ENCODE measurements at regions not wholly inside any gene's neighbourhood (a gene's known extent, or its start where the extent isn't known, plus 50 kb on each side); places are given as distances from the start of the nearest gene placed in this dataset.

DNA sequence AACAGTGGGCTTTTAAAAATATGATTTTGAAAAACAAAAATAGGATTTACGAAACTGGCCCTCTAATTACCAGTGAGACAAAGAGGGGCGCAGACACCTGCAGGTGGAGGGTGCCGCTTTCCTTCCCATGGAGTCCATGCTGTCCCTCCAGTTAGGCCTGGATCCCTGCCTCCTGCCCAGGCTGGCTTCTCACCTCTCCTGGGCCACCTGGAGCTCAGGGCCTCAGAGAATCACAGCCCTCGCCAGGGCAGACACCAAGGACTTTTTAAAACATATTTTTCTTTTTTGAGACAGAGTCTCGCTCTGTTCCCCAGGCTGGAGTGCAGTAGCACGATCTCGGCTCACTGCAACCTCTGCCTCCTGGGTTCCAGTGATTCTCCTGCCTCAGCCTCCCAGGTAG lies 1437.2 kb downstream of the TBC1D22A start:
- DNase-seq: no peak

DNA sequence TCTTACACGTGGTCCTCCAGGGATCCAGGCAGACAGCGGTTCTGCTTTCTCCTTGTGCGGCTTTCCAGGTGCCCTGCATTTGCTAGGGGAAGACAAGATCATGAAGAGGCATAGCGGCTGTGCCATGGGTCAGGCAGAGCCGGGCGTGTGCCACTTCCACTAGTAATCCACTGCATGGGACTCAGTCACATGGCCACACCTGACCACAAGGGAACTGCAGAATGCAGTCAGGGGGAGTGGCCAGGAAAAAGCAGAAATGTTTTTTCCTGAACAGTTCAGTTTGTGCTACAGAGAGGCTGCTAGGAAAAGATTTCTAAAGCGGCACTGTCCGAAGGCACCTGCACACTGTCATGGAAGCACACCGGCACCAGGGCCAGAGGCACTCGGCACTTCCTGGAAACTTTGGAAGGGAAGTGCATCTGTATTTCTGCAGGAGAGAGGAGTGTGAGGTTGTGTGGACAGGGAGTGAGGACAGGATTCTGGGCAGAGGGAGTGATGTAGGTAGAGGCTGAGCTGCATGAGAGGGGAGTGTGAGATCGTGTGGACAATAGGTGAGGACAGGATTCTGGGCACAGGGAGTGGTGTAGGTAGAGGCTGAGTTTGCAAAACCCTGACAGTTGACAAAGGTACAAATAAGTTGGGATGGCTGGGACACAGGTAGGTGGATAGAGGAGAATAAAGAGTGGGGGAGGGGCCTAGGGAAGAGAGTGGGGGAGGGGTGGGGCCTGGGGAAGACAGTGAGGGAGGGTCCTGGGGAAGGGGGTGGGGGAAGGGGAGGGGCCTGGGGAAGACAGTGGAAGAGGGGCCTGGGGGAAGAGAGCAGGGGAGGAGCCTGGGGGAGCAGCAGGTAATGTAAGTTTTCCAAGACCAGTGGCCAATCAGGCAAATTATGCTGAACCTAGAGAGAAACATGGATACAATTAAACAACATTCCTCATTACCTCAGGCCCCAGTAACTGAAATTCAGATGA lies 1436.3 kb downstream of the TBC1D22A start:
- no peak for DNase-seq

- DNase-seq: no peak
Observed at GRCh38 chr22:48197189-48197690, 1434.8 kb downstream of the TBC1D22A start.

DNA sequence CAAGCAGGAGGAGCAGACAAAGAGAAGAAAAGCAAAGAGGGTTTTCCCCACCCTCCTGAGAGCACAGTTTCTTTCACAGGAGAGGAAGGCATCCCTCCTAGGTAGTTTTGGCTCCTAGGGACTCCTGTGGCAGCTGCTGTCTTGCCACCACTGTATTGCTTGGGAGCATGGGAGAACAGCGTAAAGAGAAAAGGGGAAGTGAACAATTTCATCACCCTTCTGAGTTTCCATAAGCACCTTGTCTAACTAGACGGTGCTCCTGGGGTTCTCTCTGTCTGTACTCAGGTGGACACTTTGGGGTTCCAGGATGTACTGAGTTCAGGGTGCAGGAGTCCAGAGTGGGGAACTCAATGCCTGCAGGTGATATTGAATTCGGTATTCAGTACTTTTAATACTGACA lies 1430.5 kb downstream of the TBC1D22A start:
- DNase-seq: no peak

DNA sequence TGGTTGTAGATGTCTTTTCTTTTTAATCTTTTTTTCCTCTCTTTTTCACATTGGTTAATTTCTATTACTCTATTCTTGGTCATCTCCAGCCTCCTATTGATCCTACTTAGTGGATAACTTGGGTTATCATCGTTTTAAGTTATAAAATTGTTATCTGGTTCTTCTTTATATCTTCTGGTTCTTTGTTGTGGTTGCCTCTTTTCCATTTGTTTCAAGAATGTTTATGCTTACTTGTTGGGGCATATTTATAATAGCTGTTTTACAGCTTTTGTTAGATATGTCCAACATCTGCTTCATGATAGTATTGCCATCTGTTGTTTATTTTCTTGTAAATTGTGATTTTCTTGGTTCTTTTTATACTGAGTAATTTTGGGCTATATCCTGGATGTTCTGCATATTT lies 1429.6 kb downstream of the TBC1D22A start:
- DNase-seq: no peak

DNA sequence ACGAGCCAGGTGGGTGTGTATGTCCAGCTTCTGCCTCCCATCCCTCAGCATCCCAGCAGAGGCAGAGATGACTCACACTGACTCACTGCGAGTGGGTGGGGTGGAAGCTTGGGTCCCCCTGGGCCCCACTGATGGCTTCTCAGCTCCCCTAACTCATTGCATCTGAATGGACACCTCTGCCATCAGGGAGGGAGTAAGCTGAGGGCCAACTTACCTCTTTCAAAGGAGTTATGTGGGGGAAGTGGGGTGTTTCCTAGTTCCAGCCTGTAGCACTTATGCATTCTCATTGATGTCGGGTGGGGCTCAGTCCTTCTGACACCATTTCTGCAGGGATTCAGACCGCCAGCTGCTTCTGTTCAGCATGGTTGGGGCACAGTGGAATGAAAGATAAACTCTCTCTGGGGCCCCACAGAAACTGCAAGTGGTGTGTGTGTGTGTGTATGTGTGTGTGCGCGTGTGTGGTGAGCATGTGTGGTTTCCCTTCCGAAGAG lies 1425.8 kb downstream of the TBC1D22A start:
- DNase-seq: no peak

DNA sequence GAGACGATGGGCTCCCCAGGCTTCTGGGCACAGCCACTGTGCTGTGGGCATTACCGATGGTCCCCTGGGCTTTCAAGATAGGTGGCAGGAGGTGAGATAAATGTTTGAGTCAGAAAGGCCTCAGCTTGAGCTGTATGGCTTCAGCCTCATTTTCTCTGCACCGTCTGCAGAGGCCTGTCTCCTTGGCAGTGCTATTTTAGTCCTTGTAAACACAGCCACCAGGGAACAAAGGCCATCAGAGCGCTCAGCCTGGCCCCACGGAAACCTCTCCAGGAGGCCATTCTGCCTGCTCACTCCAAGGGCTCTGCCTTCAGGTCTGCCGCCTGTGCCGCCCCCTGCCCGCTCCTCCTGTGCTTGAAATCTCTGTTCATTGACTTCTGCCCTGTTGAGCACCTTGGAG lies 1424.9 kb downstream of the TBC1D22A start:
- DNase-seq: no peak

DNA sequence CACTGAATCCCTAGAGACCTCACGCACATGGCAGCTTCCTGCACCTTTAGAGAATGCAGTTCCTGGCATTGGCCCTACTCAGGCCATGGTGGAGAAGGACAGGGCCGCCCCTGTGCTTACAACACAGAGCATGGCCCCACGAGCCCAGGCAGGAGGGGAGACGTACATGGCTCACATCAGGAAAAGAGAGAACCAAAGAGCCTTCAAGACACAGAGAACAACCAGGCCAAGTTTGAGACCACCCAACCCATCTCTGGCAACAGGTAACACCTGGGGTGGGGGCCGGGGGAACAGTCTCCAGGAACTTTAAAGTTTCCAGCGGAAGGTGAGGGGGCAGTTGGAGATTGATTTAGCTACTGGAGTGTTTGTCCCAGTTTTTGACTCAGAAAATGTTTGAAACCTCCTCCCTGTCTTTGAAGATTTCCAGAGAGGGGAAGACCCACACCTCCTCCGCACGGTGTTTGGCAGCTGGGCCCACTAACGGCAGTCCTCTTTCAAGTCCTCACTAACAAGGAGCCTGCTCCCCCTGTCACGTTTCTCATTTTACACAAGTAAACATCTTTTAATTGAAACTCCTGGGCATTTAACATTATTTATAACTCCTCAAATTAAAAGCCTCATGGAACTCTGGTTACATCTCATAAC lies 1423.8 kb downstream of the TBC1D22A start:
- no peak for DNase-seq

GRCh38 chr22:48185071-48186055 lies 1422.9 kb downstream of the TBC1D22A start:
- no peak for DNase-seq

GRCh38 chr22:48182846-48183805 lies 1420.7 kb downstream of the TBC1D22A start:
- no peak for DNase-seq

GRCh38 chr22:48182031-48182430 lies 1419.6 kb downstream of the TBC1D22A start:
- DNase-seq: no peak

DNA sequence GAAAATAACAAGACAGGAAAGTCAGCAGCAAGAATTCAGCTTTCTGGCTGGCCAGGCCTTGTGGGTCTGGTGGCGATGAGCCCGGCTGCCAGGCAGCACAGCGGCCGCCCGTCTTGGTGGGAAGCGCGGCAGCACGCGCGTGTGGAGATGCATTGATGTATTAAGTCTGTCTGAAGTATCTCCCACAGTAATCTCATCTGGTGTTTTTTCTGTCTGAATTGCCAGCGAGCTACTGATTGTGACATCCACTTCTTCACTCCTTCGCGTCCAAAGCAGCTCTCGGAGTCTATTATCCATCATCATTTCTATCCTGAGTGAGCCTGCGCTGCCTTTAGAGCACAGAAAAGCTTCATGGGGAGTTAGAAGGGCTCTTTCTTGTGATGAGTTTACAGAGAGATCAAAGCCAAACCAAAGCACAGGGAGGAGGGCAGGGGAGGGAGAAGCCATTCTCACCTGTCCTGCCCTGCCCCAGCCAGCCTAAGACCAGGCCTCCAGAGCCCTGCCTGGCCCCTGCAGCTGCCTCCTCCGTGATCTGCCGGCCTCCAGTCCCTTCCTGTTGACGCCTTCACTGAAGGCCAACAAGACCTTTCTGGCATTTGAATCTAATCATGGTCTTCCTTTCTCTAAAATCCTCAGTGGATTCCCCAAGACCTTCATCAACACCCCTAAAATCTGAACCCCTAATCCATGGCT lies 1419.0 kb downstream of the TBC1D22A start:
- no peak for DNase-seq

DNA sequence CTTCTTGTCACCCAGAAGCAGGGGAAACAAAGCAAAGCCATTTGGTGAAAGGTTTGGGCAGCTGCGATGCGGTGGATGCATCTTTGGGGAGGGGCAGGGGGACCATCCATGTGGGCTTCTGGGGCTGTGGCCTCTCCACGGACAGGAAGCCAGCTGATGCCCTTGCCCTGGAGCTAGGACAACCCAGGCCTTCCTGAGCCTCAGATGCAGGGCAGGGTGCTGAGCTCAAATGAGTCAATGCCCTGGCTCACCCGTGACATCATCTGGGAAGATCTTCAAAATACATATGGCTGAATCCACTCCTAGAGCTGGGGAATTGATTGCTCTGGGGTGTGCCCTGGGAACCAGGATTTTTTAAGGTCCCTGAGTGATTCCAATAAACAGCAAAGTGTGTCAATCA lies 1418.2 kb downstream of the TBC1D22A start:
- DNase-seq: no peak

DNA sequence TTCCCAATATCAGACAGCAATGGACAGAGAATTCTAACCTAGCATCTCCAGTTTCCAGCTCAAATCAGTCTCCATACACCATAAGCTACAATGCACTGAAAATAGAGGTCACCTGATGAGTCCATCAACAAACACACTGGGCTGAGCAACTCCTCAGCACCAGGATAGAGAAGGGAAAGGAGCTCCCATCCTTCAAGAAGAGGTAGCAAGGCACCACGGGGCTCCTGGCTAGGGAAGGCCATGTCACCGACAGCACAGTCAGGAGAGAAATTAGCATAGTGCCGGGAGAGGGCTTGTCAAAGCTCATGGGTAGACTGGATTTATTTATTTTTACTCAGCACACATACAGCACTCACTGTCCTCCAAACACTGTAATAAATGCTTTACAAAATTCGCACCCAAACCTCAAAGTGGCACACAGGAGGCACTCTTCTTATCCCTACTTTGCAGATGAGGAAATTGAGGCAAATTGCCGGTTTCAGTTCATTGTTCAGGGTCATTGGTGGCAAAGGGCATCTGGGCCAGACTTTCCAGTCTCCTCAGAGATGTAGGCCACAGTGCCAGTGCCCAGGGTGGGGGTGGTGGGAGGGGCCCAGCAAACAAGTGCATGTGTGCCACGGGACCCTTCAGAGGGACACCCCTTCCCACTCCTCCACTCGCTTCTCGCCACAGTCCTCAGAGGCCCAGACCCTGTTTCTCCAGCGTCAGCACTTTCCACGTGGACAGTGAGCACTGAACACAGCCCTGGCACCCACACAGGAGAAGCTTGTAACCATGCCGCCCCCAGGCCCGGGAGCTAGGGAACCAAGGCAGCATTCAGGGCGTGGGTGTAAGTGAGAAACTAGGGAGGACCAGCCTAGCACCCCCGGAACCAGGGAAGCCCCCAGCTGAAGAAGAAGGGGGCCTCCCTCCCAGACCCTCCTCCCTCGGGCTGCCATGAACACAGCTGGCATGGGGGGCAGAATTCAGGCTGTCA lies 1417.4 kb downstream of the TBC1D22A start:
- no peak for DNase-seq

DNA sequence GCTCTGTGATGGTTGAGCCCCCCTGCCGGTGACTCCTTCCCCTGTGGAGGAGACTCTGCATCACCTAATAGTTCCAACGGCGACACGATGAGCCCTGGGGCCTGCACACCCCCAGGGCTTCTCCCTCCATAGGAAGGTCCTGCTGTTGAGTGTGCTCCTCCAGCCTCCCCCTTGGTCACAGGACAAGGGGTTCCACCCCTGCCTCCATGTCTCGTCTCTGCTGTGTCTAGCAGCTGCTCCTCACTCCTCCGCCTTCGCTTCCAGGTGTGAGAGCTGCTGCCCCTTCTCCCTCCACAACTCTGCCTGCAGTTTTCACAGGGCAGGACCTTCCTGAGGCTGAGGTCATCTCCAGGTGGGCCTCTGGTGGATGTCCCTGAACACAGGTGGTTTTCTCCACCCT lies 1416.1 kb downstream of the TBC1D22A start:
- DNase-seq: no peak

- DNase-seq: no peak
Observed at GRCh38 chr22:48177631-48178030, 1415.2 kb downstream of the TBC1D22A start.

- no peak for DNase-seq
Observed at GRCh38 chr22:48175721-48176120, 1413.3 kb downstream of the TBC1D22A start.

DNA sequence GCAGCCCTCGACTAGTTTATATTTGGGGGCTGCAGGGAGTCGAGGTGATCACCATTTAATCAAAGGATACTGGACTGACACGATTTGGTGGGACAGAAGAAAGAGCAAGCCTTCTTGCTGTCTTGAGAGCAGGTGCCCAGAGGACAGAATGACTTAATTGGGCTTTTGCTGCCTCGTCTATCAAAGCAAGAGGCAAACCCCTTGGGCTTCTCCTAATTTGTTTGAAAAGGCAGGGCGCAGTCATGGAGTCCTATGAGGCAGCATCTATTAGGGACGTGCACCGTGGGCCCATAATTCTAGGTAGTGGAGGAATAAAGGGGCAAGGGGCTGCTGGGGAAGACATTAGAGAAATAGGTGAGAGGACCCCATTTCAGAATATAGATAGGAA lies 1411.3 kb downstream of the TBC1D22A start:
- no peak for DNase-seq

DNA sequence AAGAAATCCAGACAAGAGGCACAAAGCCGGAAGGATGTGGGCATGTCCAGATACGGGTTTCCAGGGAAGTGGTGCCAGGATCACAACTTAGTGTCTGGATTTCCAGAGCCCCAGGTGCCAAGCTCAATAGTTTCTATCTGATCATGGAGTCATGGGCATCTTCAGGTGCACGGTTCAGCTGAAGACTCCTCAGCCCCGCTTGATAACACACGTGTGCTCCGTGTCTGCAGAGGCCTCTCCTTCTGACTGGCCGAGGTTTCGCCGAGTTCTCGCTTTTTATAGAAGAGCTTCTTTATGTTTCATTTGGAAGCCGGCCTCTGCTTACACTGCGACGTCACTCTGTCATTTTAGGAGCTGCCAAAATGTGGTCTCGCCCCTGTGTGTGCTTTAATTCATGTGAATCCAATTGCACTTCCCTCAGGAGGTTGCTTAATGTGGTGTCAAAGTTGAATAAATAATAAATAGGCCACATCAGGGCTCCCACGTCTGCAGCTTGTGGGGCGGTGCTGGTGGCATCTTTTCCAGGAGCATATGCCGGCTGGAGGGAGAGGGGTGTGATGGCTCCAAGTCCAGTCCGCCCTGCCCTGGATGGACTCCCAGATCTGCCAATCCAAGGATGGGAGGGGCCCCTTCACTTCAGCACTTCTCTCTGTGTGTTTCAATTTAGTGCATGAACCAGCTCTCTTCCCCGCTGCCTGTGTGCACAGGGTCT lies 1410.8 kb downstream of the TBC1D22A start:
- DNase-seq: no peak
